ENCODE measurements at regions not wholly inside any gene's neighbourhood (a gene's known extent, or its start where the extent isn't known, plus 50 kb on each side); places are given as distances from the start of the nearest gene placed in this dataset.
A peak's percentile ranks its signal among the peaks of the same experiment; 100 is the strongest.

DNA sequence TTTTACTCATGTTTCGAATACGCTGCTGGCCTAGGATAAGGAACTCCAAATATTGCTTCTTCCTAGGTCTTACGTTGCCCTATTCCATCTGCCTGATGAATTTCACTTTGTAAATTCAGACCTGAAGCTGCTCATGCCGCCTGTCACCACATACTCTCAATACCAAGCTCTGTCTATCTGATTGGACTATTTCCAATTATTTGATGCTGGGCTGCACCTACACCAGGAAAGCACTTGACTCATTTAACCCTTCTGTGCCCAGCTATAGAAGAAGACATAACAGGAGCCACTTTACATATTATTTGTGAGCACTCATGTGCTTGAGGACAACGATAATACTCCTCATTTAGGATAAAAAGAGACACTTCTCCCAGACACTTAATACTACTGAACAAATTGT, 1293.9 kb upstream of the LRRTM1 start:
- 53% methylated on average over 5 of the region's 5 CpGs for WGBS
- H3K9me3 ChIP-seq (ENCODE audit: control insufficient read depth, low read length), result no peaks in the 10 kb centered on the region

DNA sequence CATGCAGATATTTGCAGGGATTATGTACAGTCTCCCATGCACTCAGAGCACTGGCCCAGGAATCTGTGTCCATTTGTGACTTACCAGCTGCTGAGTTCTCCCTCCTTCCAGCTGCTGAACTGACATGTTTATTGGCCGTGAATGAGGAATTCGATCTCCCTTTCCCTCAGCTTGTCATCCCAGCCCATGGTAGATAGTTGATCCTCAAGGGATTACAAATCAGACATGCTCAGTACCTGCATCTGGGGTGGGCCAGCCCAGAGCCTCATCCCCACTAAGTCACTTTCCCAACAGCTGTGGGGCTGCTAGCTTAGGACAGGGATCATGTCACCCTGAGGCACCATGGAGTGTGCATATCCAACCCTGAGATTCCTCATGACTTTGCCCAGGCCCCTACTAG, 1284.9 kb upstream of the LRRTM1 start:
- DNase-seq (no peak), ATAC-seq (no peak)
- H3K4me1 ChIP-seq (ENCODE audit: control insufficient read depth, insufficient read depth, low read length), result no peaks in the 10 kb centered on the region
- no peak overlapping the region for H3K4me3 ChIP-seq (ENCODE audit: low read length)
- no peak overlapping the region for H3K27ac ChIP-seq (ENCODE audit: low read length)
- H3K27me3 ChIP-seq (ENCODE audit: control insufficient read depth, insufficient read depth), result no peaks in the 10 kb centered on the region
- intact Hi-C loops (cut with DNase I), result no loop called here
- H3K9me3 ChIP-seq (ENCODE audit: control insufficient read depth, low read length), result no peaks in the 10 kb centered on the region
- whole genome bisulfite sequencing, result 73% methylated on average over 2 of the region's 2 CpGs

More for the DNA sequence above, 1293.9 kb upstream of the LRRTM1 start:
- H3K27ac ChIP-seq (ENCODE audit: low read length), result no peak overlapping the region
- ATAC-seq (no peak), DNase-seq (no peak)
- H3K4me1 ChIP-seq (ENCODE audit: control insufficient read depth, insufficient read depth, low read length), result no peaks in the 10 kb centered on the region
- H3K4me3 ChIP-seq (ENCODE audit: low read length), result no peak overlapping the region
- intact Hi-C loops (cut with DNase I), result no loop called here
- no peaks in the 10 kb centered on the region for H3K27me3 ChIP-seq (ENCODE audit: control insufficient read depth, insufficient read depth)

DNA sequence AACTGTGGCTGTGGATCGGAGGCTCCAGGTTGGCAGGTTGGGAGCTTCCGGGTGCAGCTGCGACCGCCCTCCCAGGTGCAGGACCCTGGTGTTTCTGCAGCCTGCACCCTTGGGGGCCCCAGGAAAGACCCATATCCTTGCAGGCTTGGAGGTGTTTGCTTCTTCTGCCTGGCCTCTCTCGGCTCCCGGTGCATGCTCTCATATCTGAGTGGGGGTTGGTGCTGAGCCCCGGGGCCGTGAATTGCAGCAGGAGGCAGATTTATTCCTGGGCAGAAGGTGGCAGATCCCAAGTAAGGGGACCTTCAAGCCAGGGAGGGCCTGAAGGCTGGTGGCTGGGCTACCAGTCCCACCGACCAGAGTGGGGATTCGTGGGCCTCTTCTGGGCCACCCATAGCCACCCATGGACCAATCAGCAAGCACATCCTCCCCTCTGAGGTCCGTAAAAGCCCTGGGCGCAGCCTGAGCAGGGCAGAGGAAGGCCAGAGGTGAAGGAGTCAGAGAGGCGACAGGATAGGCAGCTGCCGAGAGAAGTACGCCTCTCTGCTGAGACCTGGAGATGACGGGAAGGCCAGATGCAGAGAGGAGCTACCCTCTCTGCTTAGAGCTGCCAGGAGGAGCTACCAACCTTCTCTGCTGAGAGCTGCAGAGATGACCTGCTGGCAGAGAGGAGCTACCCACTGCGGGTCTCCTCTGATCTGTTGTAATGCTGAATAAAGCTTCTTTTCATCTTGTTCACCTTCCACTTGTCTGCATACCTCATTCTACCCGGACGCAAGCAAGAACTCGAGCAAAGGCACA, 1279.0 kb upstream of the LRRTM1 start:
- no peak overlapping the region for H3K27ac ChIP-seq (ENCODE audit: low read length)
- no peaks in the 10 kb centered on the region for H3K27me3 ChIP-seq (ENCODE audit: control insufficient read depth, insufficient read depth)
- peak in 1 of 3 donors; percentile 6 for DNase-seq
- no peak for ATAC-seq
- H3K9me3 ChIP-seq (ENCODE audit: control insufficient read depth, low read length), result no peaks in the 10 kb centered on the region
- 90% methylated on average over 20 of the region's 20 CpGs for WGBS
- intact Hi-C loops (cut with DNase I), result no loop called here
- H3K4me3 ChIP-seq (ENCODE audit: low read length), result no peak overlapping the region
- no peaks in the 10 kb centered on the region for H3K4me1 ChIP-seq (ENCODE audit: control insufficient read depth, insufficient read depth, low read length)

DNA sequence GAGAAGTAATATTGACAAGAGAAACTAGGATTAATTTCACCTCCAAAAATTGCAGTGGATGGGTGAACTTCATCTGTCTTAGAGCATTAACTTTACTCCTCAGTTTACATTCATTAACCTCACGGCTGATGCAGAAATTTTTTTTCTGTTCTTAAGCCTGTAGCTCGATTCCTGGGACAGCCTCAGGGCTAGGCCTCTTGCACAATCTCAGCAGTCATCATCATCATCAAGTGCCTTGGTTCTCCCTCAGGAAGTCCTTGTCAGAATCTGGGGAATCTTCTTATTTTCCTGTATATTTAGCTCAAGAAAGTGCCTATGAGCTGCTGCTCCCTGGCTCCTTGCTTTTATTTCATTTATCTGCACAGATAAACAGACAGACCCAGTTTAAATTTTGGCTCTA, 1272.2 kb upstream of the LRRTM1 start:
- H3K9me3 ChIP-seq (ENCODE audit: control insufficient read depth, low read length), result no peaks in the 10 kb centered on the region
- 73% methylated on average over 2 of the region's 2 CpGs for WGBS
- no peak overlapping the region for H3K4me3 ChIP-seq (ENCODE audit: low read length)
- H3K27ac ChIP-seq (ENCODE audit: low read length), result no peak overlapping the region
- no peaks in the 10 kb centered on the region for H3K4me1 ChIP-seq (ENCODE audit: control insufficient read depth, insufficient read depth, low read length)
- no peak for DNase-seq
- no peak for ATAC-seq
- no peaks in the 10 kb centered on the region for H3K27me3 ChIP-seq (ENCODE audit: control insufficient read depth, insufficient read depth)
- intact Hi-C loops (cut with DNase I), result no loop called here

DNA sequence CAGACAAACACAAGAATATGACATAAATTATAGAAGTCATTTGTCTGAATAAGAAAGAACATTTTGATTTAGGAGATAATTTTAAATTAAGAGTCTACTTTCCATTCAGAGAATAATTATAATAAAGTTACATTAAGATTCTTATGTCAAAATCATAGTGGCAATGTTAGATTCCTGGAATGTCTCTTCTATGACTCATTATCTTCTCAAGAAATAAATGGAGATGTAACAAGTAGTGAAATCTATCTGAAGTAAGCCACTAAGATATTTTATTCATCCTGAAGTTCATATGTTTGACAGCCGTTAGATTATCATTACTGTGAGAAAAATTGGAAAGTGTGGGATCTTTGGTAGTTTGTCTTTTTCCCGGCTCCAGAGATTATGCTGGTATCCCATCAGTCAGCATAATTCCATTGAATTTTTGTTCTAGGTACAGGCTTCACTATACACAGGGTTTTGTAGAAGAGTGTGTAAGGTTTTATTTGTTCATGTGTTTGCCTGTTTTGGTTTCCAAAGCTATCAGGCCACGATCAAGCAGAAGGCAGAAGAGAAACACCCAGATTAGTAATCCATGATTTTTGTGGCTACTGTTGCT, 1246.6 kb upstream of the LRRTM1 start:
- Histone ChIP-seq H3K9me3 (ENCODE audit: control insufficient read depth, low read length) (no peaks in the 10 kb centered on the region), H3K27ac (ENCODE audit: low read length) (no peak overlapping the region), H3K4me3 (ENCODE audit: low read length) (no peak overlapping the region), H3K4me1 (ENCODE audit: control insufficient read depth, insufficient read depth, low read length) (no peaks in the 10 kb centered on the region), H3K27me3 (ENCODE audit: control insufficient read depth, insufficient read depth) (no peaks in the 10 kb centered on the region)
- no peak for DNase-seq
- WGBS, result 66% methylated on average over 3 of the region's 3 CpGs
- intact Hi-C loops (cut with DNase I), result no loop called here
- no peak for ATAC-seq

DNA sequence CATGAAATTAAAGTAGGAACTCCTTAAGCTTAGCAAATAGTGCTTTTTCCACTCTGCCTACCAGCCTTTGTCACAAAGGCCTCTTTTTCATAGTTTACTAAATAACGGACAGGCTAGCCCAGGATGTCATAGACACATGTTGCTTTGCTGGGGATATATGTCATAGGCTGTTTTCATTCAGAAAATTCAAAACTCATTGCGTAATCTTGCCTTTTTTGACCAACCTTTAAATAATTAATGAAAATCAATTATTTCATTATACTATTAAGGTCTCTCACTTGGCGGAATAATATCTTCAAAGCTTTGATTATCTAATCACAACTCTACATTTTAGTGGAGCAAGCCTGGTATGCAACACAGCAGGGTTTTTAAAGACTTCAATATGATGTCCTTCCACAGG, 1245.7 kb upstream of the LRRTM1 start:
- Histone ChIP-seq H3K4me3 (ENCODE audit: low read length) (no peak overlapping the region), H3K9me3 (ENCODE audit: control insufficient read depth, low read length) (no peaks in the 10 kb centered on the region), H3K27me3 (ENCODE audit: control insufficient read depth, insufficient read depth) (no peaks in the 10 kb centered on the region), H3K4me1 (ENCODE audit: control insufficient read depth, insufficient read depth, low read length) (no peaks in the 10 kb centered on the region), H3K27ac (ENCODE audit: low read length) (no peak overlapping the region)
- DNase-seq, result no peak
- intact Hi-C loops (cut with DNase I), result no loop called here
- no peak for ATAC-seq
- whole genome bisulfite sequencing, result 80% methylated on average over 3 of the region's 3 CpGs

DNA sequence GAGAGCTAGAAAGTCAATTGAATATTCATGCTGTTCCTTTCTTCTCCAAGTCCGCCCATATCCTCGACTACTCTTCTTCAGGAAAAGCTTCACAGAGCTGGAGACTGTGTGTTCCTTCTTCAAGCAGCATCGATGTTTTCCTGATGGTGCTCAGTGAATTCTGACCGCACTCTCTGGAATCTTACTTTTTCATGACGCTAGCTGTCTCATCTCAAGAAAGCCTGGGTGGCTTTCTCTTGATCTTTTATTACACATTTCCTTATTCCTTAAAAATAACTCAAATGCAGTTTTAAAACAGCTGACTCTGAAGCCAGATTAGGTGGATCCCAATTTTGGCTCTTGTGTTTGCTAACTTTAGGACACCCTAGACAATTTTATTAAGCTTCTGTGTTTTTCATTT, 1245.1 kb upstream of the LRRTM1 start:
- H3K4me3 ChIP-seq (ENCODE audit: low read length), result no peak overlapping the region
- DNase-seq (no peak), ATAC-seq (no peak)
- intact Hi-C loops (cut with DNase I), result no loop called here
- H3K27ac ChIP-seq (ENCODE audit: low read length), result no peak overlapping the region
- H3K27me3 ChIP-seq (ENCODE audit: control insufficient read depth, insufficient read depth), result no peaks in the 10 kb centered on the region
- H3K9me3 ChIP-seq (ENCODE audit: control insufficient read depth, low read length), result no peaks in the 10 kb centered on the region
- WGBS, result 84% methylated on average over 5 of the region's 5 CpGs
- no peaks in the 10 kb centered on the region for H3K4me1 ChIP-seq (ENCODE audit: control insufficient read depth, insufficient read depth, low read length)

DNA sequence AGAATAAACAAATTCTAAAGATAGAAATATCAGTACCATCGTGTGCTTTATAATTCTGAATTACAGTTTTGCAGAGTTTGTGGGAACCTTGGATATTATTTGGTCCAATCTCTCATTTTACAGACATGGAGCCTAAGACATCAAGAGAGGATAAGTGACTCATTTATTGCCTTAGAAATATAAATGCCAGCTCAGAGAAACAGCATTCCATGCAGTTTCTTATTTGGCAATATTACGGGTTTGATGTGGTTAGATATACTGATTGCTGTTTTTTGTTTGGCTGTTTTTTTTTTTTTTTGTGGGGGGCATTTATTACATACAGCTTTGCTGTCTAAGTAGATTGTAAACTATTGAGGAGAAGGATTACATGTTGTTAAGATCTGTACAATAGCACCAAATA, 1241.1 kb upstream of the LRRTM1 start:
- ATAC-seq (no peak), DNase-seq (no peak)
- no peak overlapping the region for H3K4me3 ChIP-seq (ENCODE audit: low read length)
- WGBS, result 77% methylated on average over 2 of the region's 2 CpGs
- no peaks in the 10 kb centered on the region for H3K9me3 ChIP-seq (ENCODE audit: control insufficient read depth, low read length)
- no peaks in the 10 kb centered on the region for H3K27me3 ChIP-seq (ENCODE audit: control insufficient read depth, insufficient read depth)
- H3K4me1 ChIP-seq (ENCODE audit: control insufficient read depth, insufficient read depth, low read length), result no peaks in the 10 kb centered on the region
- no peak overlapping the region for H3K27ac ChIP-seq (ENCODE audit: low read length)
- intact Hi-C loops (cut with DNase I), result no loop called here

DNA sequence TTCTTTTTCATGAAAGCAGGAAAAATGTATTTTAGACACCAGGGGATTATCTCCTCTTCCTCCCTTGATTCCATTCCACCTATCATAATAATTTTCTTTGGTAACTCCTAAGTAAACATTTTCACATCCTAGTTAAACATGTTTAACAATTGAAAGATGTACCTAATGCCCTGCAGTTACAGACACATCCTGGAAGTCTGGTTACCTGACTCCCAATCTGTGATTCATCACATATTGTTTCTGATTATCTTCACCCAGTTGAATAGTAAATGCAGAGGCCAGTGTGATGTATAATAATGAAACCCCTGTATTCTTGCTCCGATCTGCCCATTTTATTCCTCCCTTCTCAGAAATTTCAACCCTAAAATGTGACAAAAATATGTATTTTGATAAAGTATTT, 1237.6 kb upstream of the LRRTM1 start:
- intact Hi-C loops (cut with DNase I), result no loop called here
- H3K9me3 ChIP-seq (ENCODE audit: control insufficient read depth, low read length), result no peaks in the 10 kb centered on the region
- H3K27ac ChIP-seq (ENCODE audit: low read length), result no peak overlapping the region
- no peak for DNase-seq
- WGBS, result 95% methylated on average over 1 of the region's 1 CpG
- H3K4me1 ChIP-seq (ENCODE audit: control insufficient read depth, insufficient read depth, low read length), result no peaks in the 10 kb centered on the region
- no peaks in the 10 kb centered on the region for H3K27me3 ChIP-seq (ENCODE audit: control insufficient read depth, insufficient read depth)
- no peak for ATAC-seq
- no peak overlapping the region for H3K4me3 ChIP-seq (ENCODE audit: low read length)

DNA sequence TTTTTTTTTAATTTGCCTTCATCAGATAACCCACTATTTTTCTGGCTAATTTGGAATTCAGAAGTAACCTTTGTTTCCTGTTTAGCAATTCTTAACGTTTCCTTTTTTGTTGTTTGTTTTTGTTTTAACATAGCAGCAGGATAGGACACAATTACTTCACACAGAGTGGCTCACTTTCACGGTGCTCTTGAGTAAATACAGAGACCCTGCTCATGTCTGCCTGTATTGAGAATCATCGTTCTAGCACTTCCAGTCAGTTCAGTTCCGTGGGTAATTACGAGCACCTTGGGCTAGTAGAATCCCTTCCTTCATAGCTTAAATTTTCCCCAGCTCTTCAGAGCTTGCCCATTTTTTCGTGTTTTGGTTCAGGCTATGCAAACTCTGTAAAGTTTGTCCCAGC, 1225.4 kb upstream of the LRRTM1 start:
- Histone ChIP-seq H3K27ac (ENCODE audit: low read length) (no peak overlapping the region), H3K4me3 (ENCODE audit: low read length) (no peak overlapping the region), H3K9me3 (ENCODE audit: control insufficient read depth, low read length) (no peaks in the 10 kb centered on the region), H3K27me3 (ENCODE audit: control insufficient read depth, insufficient read depth) (no peaks in the 10 kb centered on the region), H3K4me1 (ENCODE audit: control insufficient read depth, insufficient read depth, low read length) (no peaks in the 10 kb centered on the region)
- no peak for ATAC-seq
- DNase-seq, result no peak
- WGBS, result 57% methylated on average over 6 of the region's 6 CpGs
- intact Hi-C loops (cut with DNase I), result no loop called here

DNA sequence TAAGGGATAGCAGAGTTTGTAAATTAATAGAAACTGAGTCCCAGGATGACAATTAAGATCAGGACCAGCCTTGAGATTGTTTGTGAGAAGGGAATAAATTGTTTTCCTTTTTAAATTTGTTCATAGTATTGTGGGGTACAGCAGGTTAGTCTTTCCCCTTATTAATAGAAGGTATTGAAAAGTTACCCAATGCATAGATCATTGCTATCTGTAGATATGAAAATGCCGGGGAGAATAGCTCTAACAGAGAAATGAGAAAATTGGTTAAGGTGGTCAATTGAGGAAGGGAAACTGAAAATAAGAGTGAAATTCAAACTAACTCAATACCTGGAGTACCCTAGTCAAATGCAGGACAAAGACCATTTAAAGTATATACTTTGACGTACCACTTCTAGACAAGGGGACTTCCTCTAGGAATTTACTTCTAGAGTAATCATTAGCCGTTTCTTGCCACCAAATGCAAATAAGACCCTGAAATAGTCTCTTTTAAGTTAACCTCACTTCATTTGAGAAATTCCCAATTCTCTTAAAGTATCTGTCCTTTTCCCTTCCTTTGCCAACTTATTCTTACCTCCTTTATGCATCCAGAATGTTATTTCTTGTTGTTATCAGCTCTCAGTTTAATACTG, 1224.4 kb upstream of the LRRTM1 start:
- Histone ChIP-seq H3K9me3 (ENCODE audit: control insufficient read depth, low read length) (no peaks in the 10 kb centered on the region), H3K27me3 (ENCODE audit: control insufficient read depth, insufficient read depth) (no peaks in the 10 kb centered on the region), H3K27ac (ENCODE audit: low read length) (no peak overlapping the region), H3K4me1 (ENCODE audit: control insufficient read depth, insufficient read depth, low read length) (no peaks in the 10 kb centered on the region), H3K4me3 (ENCODE audit: low read length) (no peak overlapping the region)
- no peak for DNase-seq
- intact Hi-C loops (cut with DNase I), result no loop called here
- whole genome bisulfite sequencing, result 89% methylated on average over 3 of the region's 3 CpGs
- no peak for ATAC-seq
